ENCODE measurements at regions not wholly inside any gene's neighbourhood (a gene's known extent, or its start where the extent isn't known, plus 50 kb on each side); places are given as distances from the start of the nearest gene placed in this dataset.

- Histone ChIP-seq H3K9ac (ENCODE audit: insufficient read depth, low read length, poor library complexity, severe bottlenecking) (no peak overlapping the region), H3K4me1 (ENCODE audit: control insufficient read depth in 1 of 2, insufficient read depth in 2 of 2, low read length in 2 of 2) (no peaks in the 10 kb centered on the region), H4K20me1 (ENCODE audit: insufficient read depth, low read length) (no peaks in the 10 kb centered on the region), H3K4me3 (replicated peaks in 1 of 3; ENCODE audit: low read depth in 2 of 3, low read length in 3 of 3) (no peak overlapping the region), H3K4me2 (replicated peaks; ENCODE audit: extremely low read depth, low read length, poor library complexity, severe bottlenecking) (no peak overlapping the region), H3K27ac (ENCODE audit: low read depth in 1 of 2, low read length in 2 of 2) (no peak overlapping the region), H3K27me3 (ENCODE audit: control insufficient read depth in 2 of 2, insufficient read depth in 2 of 2, low read length in 2 of 2) (no peaks in the 10 kb centered on the region), H3K79me2 (ENCODE audit: insufficient read depth, low read length) (no peaks in the 10 kb centered on the region), H3K9me3 (replicated peaks in 1 of 2; ENCODE audit: control insufficient read depth in 1 of 2, insufficient read depth in 1 of 2, low read length in 2 of 2) (no peaks in the 10 kb centered on the region), H2AFZ (ENCODE audit: insufficient read depth, low read depth, low read length, poor library complexity, severe bottlenecking) (no peak overlapping the region), H3K36me3 (replicated peaks in 1 of 2; ENCODE audit: control insufficient read depth in 1 of 2, insufficient read depth in 2 of 2, low read length in 2 of 2) (no peaks in the 10 kb centered on the region)
- no peak overlapping the region for H3K27ac Mint-ChIP-seq
- H3K4me3 Mint-ChIP-seq: no peak overlapping the region
- DNase-seq: no peak
- no peaks in the 10 kb centered on the region for H3K36me3 Mint-ChIP-seq
- H3K4me1 Mint-ChIP-seq: no peaks in the 10 kb centered on the region
- TF ChIP-seq CTCF (IDR thresholded peaks at IDR 0.05): no peak
- intact Hi-C loops (cut with micrococcal nuclease): no loop called here
- peaks cover 0 to 2% (median 0%) of the 10 kb centered on the region in 7 donors for H3K9me3 Mint-ChIP-seq
- no peaks in the 10 kb centered on the region for H3K27me3 Mint-ChIP-seq (ENCODE audit: low read depth in 3 of 3)
- no CpG with 5 or more reads among the region's 2 CpGs for WGBS (ENCODE audit: insufficient coverage)
These were observed 251.6 kb upstream of the TFAP2D start for GRCh38 chr6:50461696-50462095.

- no peak overlapping the region for H3K27ac ChIP-seq (ENCODE audit: low read depth in 1 of 2, low read length in 2 of 2)
- H3K4me3 Mint-ChIP-seq: no peak overlapping the region
- no peaks in the 10 kb centered on the region for H3K4me1 Mint-ChIP-seq
- no peak for DNase-seq
- H3K27ac Mint-ChIP-seq: no peak overlapping the region
- H3K36me3 ChIP-seq (replicated peaks in 1 of 2; ENCODE audit: control insufficient read depth in 1 of 2, insufficient read depth in 2 of 2, low read length in 2 of 2): no peaks in the 10 kb centered on the region
- no peaks in the 10 kb centered on the region for H3K36me3 Mint-ChIP-seq
- no peak overlapping the region for H3K4me3 ChIP-seq (replicated peaks in 1 of 3; ENCODE audit: low read depth in 2 of 3, low read length in 3 of 3)
- no peak overlapping the region for H3K9ac ChIP-seq (ENCODE audit: insufficient read depth, low read length, poor library complexity, severe bottlenecking)
- H2AFZ ChIP-seq (ENCODE audit: insufficient read depth, low read depth, low read length, poor library complexity, severe bottlenecking): no peak overlapping the region
- H3K9me3 Mint-ChIP-seq: no peaks in the 10 kb centered on the region
- H3K4me2 ChIP-seq (replicated peaks; ENCODE audit: extremely low read depth, low read length, poor library complexity, severe bottlenecking): no peak overlapping the region
- no peak for TF ChIP-seq CTCF (IDR thresholded peaks at IDR 0.05)
- intact Hi-C loops (cut with micrococcal nuclease): no loop called here
- no peaks in the 10 kb centered on the region for H3K4me1 ChIP-seq (ENCODE audit: control insufficient read depth in 1 of 2, insufficient read depth in 2 of 2, low read length in 2 of 2)
- H3K9me3 ChIP-seq (replicated peaks in 1 of 2; ENCODE audit: control insufficient read depth in 1 of 2, insufficient read depth in 1 of 2, low read length in 2 of 2): no peaks in the 10 kb centered on the region
- WGBS (ENCODE audit: insufficient coverage): no CpG with 5 or more reads among the region's 4 CpGs
- H3K79me2 ChIP-seq (ENCODE audit: insufficient read depth, low read length): no peaks in the 10 kb centered on the region
- H3K27me3 ChIP-seq (ENCODE audit: control insufficient read depth in 2 of 2, insufficient read depth in 2 of 2, low read length in 2 of 2): no peaks in the 10 kb centered on the region
- H3K27me3 Mint-ChIP-seq (ENCODE audit: low read depth in 3 of 3): no peaks in the 10 kb centered on the region
- H4K20me1 ChIP-seq (ENCODE audit: insufficient read depth, low read length): no peaks in the 10 kb centered on the region
These were observed 249.4 kb upstream of the TFAP2D start for GRCh38 chr6:50463931-50464330.
